HG03159 (cell line): ENCODE measurements at regions not wholly inside any gene's neighbourhood (a gene's known extent, or its start where the extent isn't known, plus 50 kb on each side); places are given as distances from the start of the nearest gene placed in this dataset.
"Not testable (repeated sequence)": the region's sequence is repeated elsewhere in the genome, so short reads cannot be mapped to it uniquely, and the experiment has no call there.

Experiments
- ATAC-seq: cut with Tn5 transposase; IDR thresholded peaks from one replicate; pipeline ENCODE4 v1.9.1; 2021; ENCODE audit warnings: mild to moderate bottlenecking, moderate library complexity; ENCODE audit not compliant: unreplicated experiment

DNA sequence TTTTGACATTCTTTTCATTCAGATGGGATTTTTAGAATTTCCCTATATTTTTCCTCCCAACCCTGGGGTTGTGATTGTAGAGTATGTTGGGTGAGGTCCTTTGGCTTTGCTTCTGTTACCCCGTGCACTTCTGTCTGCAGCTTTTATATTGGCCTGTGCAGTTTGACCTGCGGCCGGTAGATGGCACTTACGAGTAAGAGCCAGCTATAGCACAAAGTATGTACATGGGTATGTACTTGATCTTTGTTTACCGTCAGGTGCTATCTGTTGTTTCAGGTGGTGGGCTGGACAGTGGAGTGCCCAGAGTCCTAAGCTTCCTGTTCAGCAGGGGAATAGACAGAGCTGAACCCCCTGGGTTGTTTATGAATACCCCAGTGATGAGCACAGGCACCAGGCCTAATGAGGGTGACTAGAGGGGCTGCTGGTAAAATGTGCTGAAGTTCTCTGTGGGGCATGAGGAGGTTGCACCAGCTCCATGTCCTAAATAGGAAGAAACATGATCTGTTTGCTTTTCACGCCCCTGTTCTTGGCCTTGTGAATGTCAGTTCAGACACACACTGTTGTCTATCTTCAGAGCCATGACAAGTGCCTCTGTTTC is 58.9 kb upstream of the THUMPD2 start:
- peak; percentile 97 for ATAC-seq

DNA sequence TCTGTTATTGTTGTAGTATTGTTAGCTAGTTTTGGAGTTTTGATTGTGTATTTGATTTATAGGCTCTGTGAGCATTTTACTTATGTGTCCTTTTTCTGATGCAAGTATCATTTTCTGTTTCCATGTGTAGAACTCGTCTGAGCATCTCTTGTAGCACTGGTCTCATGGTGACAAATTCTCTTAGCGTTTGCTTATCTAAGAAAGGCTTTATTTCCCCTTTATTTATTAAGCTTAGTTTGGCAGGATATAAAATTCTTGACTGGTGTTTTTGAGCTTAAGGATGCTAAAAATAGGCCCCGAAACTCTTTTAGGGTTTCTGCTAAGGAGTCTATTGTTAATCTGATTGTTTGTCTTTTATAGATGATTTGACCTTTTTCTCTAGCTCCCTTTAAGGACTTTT is 57.6 kb upstream of the THUMPD2 start:
- ATAC-seq = no peak

DNA sequence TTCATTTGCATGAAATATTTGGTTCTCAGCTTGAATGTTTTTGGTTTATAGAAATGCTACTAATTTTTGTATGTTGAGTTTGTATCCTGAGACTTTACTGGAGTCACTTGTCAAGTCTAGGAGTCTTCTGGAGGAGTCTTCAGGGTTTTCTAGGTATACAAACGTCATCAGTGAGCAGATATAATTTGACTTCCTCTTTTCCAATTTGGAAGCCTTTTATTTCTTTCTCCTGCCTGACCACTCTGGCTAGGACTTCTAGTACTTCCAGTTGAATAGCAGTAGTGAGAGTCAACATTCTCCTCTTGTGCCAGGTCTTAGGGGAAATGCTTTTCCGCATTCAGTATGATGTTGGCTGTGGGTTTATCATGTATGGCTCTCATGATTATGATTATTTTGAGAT is 55.4 kb upstream of the THUMPD2 start:
- ATAC-seq = no peak

DNA sequence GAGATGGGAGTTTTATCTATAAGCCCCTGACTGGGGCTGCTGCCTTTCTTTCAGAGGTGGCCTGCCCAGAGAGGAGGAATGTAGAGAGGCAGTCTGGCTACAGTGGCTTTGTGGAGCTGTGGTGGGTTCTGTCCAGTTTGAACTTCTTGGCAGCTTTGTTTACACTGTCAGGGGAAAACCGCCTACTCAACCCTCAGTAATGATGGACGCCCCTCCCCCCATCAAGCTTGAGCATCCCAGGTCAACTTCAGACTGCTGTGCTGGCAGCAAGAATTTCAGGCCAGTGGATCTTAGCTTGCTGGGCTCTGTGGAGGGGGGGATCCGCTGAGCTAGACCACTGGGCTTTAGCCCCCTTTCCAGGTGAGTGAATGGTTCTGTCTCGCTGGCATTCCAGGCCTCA is 51.6 kb upstream of the THUMPD2 start:
- ATAC-seq = not testable (repeated sequence)
